Glutamatergic neuron (in vitro differentiated cells): ENCODE measurements at regions not wholly inside any gene's neighbourhood (a gene's known extent, or its start where the extent isn't known, plus 50 kb on each side); places are given as distances from the start of the nearest gene placed in this dataset.
"Not testable (repeated sequence)": the region's sequence is repeated elsewhere in the genome, so short reads cannot be mapped to it uniquely, and the experiment has no call there.

Source experiments
- DNase-seq: peaks from one replicate; pipeline ENCODE4 v3.0.0; 2022
- H3K27ac Mint-ChIP-seq: one replicate; pipeline ENCODE4 v1.8.0; 2020; ENCODE audit warnings: mild to moderate bottlenecking, mixed read lengths, inconsistent platforms; ENCODE audit not compliant: unreplicated experiment
- H3K27me3 Mint-ChIP-seq: one replicate; pipeline ENCODE4 v1.8.0; 2020; ENCODE audit warnings: mild to moderate bottlenecking, moderate library complexity, mixed read lengths, inconsistent platforms; ENCODE audit not compliant: unreplicated experiment
- H3K36me3 Mint-ChIP-seq: one replicate; pipeline ENCODE4 v1.8.0; 2020; ENCODE audit warnings: mild to moderate bottlenecking, mixed read lengths, inconsistent platforms; ENCODE audit not compliant: unreplicated experiment
- H3K4me1 Mint-ChIP-seq: one replicate; pipeline ENCODE4 v1.8.0; 2020; ENCODE audit warnings: mild to moderate bottlenecking, low read depth, mixed read lengths, inconsistent platforms; ENCODE audit not compliant: unreplicated experiment
- H3K4me3 Mint-ChIP-seq: one replicate; pipeline ENCODE4 v1.8.0; 2020; ENCODE audit warnings: mild to moderate bottlenecking, mixed read lengths, inconsistent platforms; ENCODE audit not compliant: unreplicated experiment
- H3K9me3 Mint-ChIP-seq: one replicate; pipeline ENCODE4 v1.8.0; 2020; ENCODE audit warnings: mild to moderate bottlenecking, moderate library complexity, mixed read lengths, inconsistent platforms; ENCODE audit not compliant: unreplicated experiment
- TF ChIP-seq, protein P1 (sequence below): fragments of 200-600 bp; sonication (generic); IDR thresholded peaks from one replicate; pipeline ENCODE4 v1.5.0; 2021; ENCODE audit not compliant: partially characterized antibody, unreplicated experiment

DNA sequence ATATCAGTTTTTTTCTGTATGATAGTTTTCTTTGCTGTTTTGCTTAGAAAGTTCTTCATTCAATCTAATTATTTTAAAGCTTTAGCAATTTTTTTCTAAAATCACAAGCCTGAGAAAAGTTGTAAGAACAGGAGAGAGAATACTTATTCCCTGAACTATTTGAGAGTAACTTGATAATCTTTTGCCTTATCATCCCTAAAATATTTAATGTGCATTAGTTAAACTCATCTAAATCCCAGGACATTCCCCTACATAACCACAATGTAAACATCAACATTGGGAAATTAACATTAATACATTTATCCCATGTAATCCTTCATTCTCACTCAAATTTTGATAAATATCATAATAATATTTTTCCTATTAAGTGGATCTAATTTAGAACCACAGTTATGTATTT is 241.8 kb downstream of the CD109 start:
- peaks cover 7% of the 10 kb centered on the region for H3K4me1 Mint-ChIP-seq

DNA sequence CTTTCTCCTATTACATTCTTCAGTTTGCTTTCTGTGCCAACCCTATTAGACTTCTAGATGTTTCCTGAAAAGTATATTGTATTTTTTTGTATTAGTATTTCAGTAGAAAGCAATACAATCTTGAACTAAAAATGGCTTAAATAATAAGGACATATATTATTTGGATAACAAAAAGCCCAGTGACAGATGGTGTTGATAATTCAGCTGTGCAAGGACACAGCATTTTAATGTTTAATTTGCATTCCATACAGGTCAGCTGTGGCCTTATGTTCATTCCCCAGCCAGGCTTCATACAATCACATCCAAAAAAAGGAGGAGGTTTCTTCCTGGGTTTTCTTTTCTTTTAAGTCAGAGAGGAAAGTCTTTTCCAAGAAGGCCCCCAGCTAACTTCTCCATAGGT is 236.9 kb downstream of the CD109 start:
- TF ChIP-seq, protein P1, sequence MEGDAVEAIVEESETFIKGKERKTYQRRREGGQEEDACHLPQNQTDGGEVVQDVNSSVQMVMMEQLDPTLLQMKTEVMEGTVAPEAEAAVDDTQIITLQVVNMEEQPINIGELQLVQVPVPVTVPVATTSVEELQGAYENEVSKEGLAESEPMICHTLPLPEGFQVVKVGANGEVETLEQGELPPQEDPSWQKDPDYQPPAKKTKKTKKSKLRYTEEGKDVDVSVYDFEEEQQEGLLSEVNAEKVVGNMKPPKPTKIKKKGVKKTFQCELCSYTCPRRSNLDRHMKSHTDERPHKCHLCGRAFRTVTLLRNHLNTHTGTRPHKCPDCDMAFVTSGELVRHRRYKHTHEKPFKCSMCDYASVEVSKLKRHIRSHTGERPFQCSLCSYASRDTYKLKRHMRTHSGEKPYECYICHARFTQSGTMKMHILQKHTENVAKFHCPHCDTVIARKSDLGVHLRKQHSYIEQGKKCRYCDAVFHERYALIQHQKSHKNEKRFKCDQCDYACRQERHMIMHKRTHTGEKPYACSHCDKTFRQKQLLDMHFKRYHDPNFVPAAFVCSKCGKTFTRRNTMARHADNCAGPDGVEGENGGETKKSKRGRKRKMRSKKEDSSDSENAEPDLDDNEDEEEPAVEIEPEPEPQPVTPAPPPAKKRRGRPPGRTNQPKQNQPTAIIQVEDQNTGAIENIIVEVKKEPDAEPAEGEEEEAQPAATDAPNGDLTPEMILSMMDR = no peak
- Mint-ChIP-seq H3K36me3 (no peaks in the 10 kb centered on the region), H3K4me1 (peaks cover 12% of the 10 kb centered on the region), H3K9me3 (peaks cover 2% of the 10 kb centered on the region), H3K4me3 (no peak overlapping the region), H3K27ac (peak overlapping the region; percentile 39), H3K27me3 (no peaks in the 10 kb centered on the region)
- no peak for DNase-seq

More for the DNA sequence above, 241.8 kb downstream of the CD109 start:
- Mint-ChIP-seq H3K4me3 (no peak overlapping the region), H3K27me3 (no peaks in the 10 kb centered on the region), H3K9me3 (peaks cover 2% of the 10 kb centered on the region), H3K36me3 (no peaks in the 10 kb centered on the region), H3K27ac (no peak overlapping the region)
- TF ChIP-seq, protein P1 = no peak
- no peak for DNase-seq

DNA sequence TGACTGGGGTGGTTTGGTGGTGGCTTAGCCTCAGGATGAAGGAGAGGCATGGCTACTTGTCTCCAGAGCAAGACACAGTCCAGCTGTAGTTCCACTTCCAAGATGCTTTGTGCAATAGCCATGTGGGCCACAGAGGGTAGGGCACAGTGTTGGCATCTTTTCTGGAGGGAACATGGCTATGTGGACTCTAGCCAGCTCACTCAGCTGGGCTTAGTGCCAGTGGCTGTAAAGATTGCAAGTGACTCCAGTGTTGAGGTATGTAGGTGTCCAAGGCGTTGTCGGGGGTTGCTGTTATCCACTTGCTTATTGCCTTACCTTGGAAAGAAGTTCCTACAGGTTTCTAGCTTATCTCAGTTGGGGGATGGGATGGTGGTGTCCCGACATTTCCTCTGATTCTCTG is 233.4 kb downstream of the CD109 start:
- H3K4me1 Mint-ChIP-seq = peaks cover 12% of the 10 kb centered on the region
- DNase-seq = no peak
- no peaks in the 10 kb centered on the region for H3K27me3 Mint-ChIP-seq
- no peaks in the 10 kb centered on the region for H3K36me3 Mint-ChIP-seq
- H3K9me3 Mint-ChIP-seq = peaks cover 5% of the 10 kb centered on the region
- no peak overlapping the region for H3K4me3 Mint-ChIP-seq
- TF ChIP-seq, protein P1 = no peak
- H3K27ac Mint-ChIP-seq = no peak overlapping the region

DNA sequence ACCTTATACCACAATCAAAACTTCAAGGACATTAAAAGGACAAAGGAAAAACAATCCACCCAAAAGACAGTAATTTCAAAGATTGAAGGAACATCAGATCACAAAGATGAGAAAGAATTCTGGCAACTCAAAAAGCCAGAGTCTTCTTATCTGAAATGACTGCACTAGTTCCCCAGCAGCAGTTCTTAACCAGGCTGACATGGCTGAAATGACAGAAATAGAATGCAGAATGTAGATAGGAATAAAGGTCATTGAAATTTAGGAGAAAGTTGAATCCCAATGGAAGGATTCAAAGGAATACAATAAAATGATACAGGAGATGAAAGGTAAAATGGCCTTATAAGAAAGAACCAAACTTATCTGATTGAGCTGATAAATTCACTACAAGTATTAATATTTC is 231.4 kb downstream of the CD109 start:
- Mint-ChIP-seq H3K36me3 (no peaks in the 10 kb centered on the region), H3K4me3 (no peak overlapping the region), H3K9me3 (peaks cover 3% of the 10 kb centered on the region), H3K4me1 (peaks cover 2% of the 10 kb centered on the region), H3K27me3 (no peaks in the 10 kb centered on the region), H3K27ac (no peak overlapping the region)
- TF ChIP-seq, protein P1 = no peak
- no peak for DNase-seq

DNA sequence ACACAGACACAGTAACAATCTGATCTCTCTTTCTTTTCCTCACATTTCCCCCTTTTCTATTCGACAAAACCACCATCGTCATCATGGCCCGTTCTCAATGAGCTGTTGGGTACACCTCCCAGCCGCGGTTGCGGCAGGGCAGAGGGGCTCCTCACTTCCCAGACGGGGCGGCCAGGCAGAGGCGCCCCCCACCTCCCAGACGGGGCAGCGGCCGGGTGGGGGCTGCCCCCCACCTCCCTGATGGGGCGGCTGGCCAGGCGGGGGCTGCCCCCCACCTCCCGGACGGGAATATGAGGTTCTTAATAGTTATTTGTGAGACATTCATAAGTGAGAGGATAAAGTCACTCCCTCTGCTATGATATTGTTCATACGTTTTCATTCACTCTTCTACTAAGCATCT is 229.7 kb downstream of the CD109 start:
- DNase-seq, H3K9me3 Mint-ChIP-seq, H3K27me3 Mint-ChIP-seq, H3K36me3 Mint-ChIP-seq, H3K4me1 Mint-ChIP-seq, H3K4me3 Mint-ChIP-seq: not testable (repeated sequence)
- peak overlapping the region; percentile 72 for H3K27ac Mint-ChIP-seq
